Loucy (cell line): ENCODE measurements at regions not wholly inside any gene's neighbourhood (a gene's known extent, or its start where the extent isn't known, plus 50 kb on each side); places are given as distances from the start of the nearest gene placed in this dataset.

Experiments used
- H2AFZ ChIP-seq: fragments of 200-600 bp; sonication (generic); 2 replicates; pipeline ENCODE4 v1.6.0; 2016; ENCODE audit warnings: antibody characterized with exemption, mild to moderate bottlenecking, low read length, moderate library complexity
- H3F3A ChIP-seq: fragments of 200-600 bp; 2 replicates; pipeline ENCODE4 v1.6.0; 2016; ENCODE audit warnings: antibody characterized with exemption, low read depth, mild to moderate bottlenecking
- H3K27me3 ChIP-seq: fragments of 200-600 bp; sonication (generic); 2 replicates; pipeline ENCODE4 v1.6.1; 2014; ENCODE audit warnings: low read length, mild to moderate bottlenecking; ENCODE audit not compliant: insufficient read depth, poor library complexity, severe bottlenecking
- H3K36me3 ChIP-seq: fragments of 200-600 bp; sonication (generic); 2 replicates; pipeline ENCODE4 v1.6.1; 2016; ENCODE audit warnings: low read length; ENCODE audit not compliant: insufficient read depth
- H3K4me1 ChIP-seq: fragments of 200-600 bp; sonication (generic); 2 replicates; pipeline ENCODE4 v1.5.1; 2014; ENCODE audit warnings: low read length, mild to moderate bottlenecking; ENCODE audit not compliant: insufficient read depth, poor library complexity, severe bottlenecking
- H3K4me2 ChIP-seq: fragments of 200-600 bp; sonication (generic); 2 replicates; pipeline ENCODE4 v1.6.0; 2014; ENCODE audit warnings: antibody characterized with exemption, low read length, low read depth, mild to moderate bottlenecking; ENCODE audit not compliant: poor library complexity, severe bottlenecking
- H3K4me3 ChIP-seq: fragments of 200-600 bp; sonication (generic); 2 replicates; pipeline ENCODE4 v1.5.1; 2014; ENCODE audit warnings: low read length, mild to moderate bottlenecking, mixed read lengths; ENCODE audit not compliant: poor library complexity, severe bottlenecking
- H3K79me2 ChIP-seq: fragments of 200-600 bp; sonication (generic); 2 replicates; pipeline ENCODE4 v1.6.1; 2014; ENCODE audit warnings: low read length; ENCODE audit not compliant: insufficient read depth
- H3K9ac ChIP-seq: fragments of 200-600 bp; sonication (generic); 2 replicates; pipeline ENCODE4 v1.6.0; 2014; ENCODE audit warnings: mild to moderate bottlenecking, low read depth, low read length, moderate library complexity; ENCODE audit not compliant: poor library complexity, severe bottlenecking
- H3K9me2 ChIP-seq: fragments of 200-600 bp; sonication (generic); replicated peaks from 2 replicates; pipeline ENCODE4 v1.6.1; 2016; ENCODE audit warnings: low read depth, low read length, mixed read lengths
- H3K9me3 ChIP-seq: fragments of 200-600 bp; sonication (generic); 2 replicates; pipeline ENCODE4 v1.6.1; 2014; ENCODE audit warnings: mild to moderate bottlenecking, antibody characterized with exemption, low read length, low read depth; ENCODE audit not compliant: insufficient read depth
- H4K20me1 ChIP-seq: fragments of 200-600 bp; sonication (generic); 2 replicates; pipeline ENCODE4 v1.6.0; 2014; ENCODE audit warnings: antibody characterized with exemption, low read length, mild to moderate bottlenecking; ENCODE audit not compliant: insufficient read depth, poor library complexity, severe bottlenecking
- EZH2phosphoT487 ChIP-seq: fragments of 200-600 bp; IDR thresholded peaks from 2 replicates; pipeline ENCODE4 v1.6.1; 2018; ENCODE audit warnings: antibody characterized with exemption, mild to moderate bottlenecking, moderate library complexity, borderline replicate concordance
- TF ChIP-seq, protein P1 (sequence below): fragments of 200-600 bp; sonication (generic); conservative IDR thresholded peaks from 2 replicates; pipeline ENCODE4 v1.5.1; 2014; ENCODE audit warnings: mild to moderate bottlenecking, antibody characterized with exemption, low read length

DNA sequence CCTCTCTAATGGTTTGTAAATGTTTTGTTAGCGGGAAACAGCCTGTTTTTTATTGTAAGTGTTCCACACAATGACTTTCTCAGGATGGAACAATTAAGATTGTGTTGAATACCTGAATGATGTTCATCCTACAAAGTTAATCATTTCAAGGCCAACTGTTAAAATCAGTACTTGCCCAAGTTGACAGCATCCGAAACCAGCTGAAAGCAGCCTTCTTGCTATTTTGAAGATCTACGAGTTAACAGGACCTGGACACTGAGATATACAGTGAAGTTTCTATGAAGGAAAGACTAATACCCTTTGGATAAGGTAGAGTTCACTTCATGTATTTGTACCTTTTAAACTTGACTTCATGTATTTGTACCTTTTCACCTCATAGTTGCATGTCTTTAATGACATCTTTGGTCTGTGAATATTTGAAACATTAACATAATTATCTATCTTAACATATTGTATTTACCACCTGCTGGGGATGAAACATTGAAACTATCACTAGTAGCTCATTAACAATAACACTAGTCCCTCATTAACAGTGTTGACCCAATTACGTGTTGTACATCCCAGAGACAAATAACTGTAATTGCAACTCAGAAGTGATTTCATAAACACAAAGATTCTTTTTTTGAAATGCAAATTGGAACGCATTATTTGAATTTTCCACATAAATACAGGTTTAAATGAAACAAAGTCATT, 556.0 kb upstream of the MEX3C start:
- Histone ChIP-seq H2AFZ (no peak overlapping the region), H3F3A (no peaks in the 10 kb centered on the region), H3K4me2 (no peak overlapping the region), H3K4me3 (no peak overlapping the region), H3K4me1 (no peaks in the 10 kb centered on the region), H3K9ac (no peak overlapping the region), H4K20me1 (no peaks in the 10 kb centered on the region), H3K9me2 (no peaks in the 10 kb centered on the region), H3K79me2 (no peaks in the 10 kb centered on the region), H3K9me3 (no peaks in the 10 kb centered on the region), H3K27me3 (no peaks in the 10 kb centered on the region), H3K36me3 (no peaks in the 10 kb centered on the region)
- TF ChIP-seq EZH2phosphoT487 = no peak
- TF ChIP-seq, protein P1, sequence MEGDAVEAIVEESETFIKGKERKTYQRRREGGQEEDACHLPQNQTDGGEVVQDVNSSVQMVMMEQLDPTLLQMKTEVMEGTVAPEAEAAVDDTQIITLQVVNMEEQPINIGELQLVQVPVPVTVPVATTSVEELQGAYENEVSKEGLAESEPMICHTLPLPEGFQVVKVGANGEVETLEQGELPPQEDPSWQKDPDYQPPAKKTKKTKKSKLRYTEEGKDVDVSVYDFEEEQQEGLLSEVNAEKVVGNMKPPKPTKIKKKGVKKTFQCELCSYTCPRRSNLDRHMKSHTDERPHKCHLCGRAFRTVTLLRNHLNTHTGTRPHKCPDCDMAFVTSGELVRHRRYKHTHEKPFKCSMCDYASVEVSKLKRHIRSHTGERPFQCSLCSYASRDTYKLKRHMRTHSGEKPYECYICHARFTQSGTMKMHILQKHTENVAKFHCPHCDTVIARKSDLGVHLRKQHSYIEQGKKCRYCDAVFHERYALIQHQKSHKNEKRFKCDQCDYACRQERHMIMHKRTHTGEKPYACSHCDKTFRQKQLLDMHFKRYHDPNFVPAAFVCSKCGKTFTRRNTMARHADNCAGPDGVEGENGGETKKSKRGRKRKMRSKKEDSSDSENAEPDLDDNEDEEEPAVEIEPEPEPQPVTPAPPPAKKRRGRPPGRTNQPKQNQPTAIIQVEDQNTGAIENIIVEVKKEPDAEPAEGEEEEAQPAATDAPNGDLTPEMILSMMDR = no peak

DNA sequence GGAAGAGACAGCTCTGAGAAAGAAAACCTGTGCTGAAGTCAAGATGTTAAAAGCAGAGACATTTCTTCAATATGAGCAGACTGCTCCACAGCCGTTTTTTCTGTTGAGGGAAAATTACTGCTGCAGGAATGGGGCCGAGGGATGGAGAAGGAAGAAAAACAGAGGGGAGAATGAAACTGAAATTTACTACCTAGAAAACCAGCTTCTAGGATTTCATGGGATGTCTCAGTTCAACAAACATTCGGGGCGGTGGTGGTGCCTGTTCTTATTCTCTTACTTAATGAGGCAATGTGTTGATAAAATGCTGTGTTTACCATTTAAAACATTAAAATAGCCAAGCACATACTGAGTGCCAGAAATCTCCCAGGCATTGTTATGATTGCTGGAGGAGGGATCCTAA, 557.1 kb upstream of the MEX3C start:
- Histone ChIP-seq H3K27me3 (no peaks in the 10 kb centered on the region), H3K9me2 (no peaks in the 10 kb centered on the region), H3F3A (no peaks in the 10 kb centered on the region), H3K4me2 (no peak overlapping the region), H3K36me3 (no peaks in the 10 kb centered on the region), H3K9me3 (no peaks in the 10 kb centered on the region), H3K79me2 (no peaks in the 10 kb centered on the region), H3K9ac (no peak overlapping the region), H2AFZ (no peak overlapping the region), H4K20me1 (no peaks in the 10 kb centered on the region), H3K4me3 (no peak overlapping the region), H3K4me1 (no peaks in the 10 kb centered on the region)
- TF ChIP-seq, protein P1 = no peak
- TF ChIP-seq EZH2phosphoT487 = no peak

DNA sequence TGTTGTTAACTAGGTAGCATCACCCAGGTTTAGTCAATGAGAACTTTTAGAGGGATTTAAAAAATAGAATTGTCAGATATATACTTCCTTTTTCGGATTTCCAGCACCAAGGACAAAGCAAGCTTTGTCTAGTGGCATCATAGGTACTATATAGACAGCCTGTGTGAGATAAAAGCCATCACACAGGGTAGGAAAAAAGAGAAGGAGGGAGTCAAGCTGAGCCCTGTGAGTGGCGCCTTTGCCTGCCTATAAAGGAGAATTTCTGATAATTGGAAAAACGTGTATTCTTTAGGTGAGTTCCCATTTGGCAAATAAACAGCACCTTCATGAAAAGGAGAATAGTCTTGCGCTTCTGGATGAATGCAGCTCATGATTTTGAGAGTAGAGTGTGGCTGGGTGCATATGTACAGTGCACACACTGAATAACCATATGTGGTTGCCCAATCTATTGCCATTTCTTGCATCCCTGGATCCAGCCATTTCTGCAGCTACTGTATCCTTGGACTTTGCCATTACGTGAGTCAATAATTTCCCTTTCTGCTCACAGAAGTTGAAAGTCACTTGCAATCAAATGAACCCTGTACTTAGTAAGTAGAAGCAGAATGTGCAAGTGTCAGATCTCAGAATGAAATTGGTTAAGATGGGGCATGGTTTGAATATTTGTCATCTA, 559.9 kb upstream of the MEX3C start:
- Histone ChIP-seq H3K36me3 (no peaks in the 10 kb centered on the region), H3K9me3 (no peaks in the 10 kb centered on the region), H3K79me2 (no peaks in the 10 kb centered on the region)

More for the DNA sequence above, 559.9 kb upstream of the MEX3C start:
- no peak overlapping the region for H3K9ac ChIP-seq
- no peak overlapping the region for H2AFZ ChIP-seq
- H3F3A ChIP-seq = no peaks in the 10 kb centered on the region
- H3K27me3 ChIP-seq = no peaks in the 10 kb centered on the region
- H3K4me3 ChIP-seq = no peak overlapping the region
- no peak overlapping the region for H3K4me2 ChIP-seq
- H3K9me2 ChIP-seq = no peaks in the 10 kb centered on the region
- H3K4me1 ChIP-seq = no peaks in the 10 kb centered on the region
- no peaks in the 10 kb centered on the region for H4K20me1 ChIP-seq
- no peak for TF ChIP-seq EZH2phosphoT487
- TF ChIP-seq, protein P1 = no peak
